HEK293 (cell line): ENCODE measurements at regions not wholly inside any gene's neighbourhood (a gene's known extent, or its start where the extent isn't known, plus 50 kb on each side); places are given as distances from the start of the nearest gene placed in this dataset.

ENCODE experiments used
- CTCF ChIA-PET: fragments of 350-600 bp; formaldehyde crosslinking; extraction: SDS; loops from one replicate; lab custom pipeline; 2021; ENCODE audit warnings: antibody characterized with exemption; lab: Yijun Ruan, JAX
- POLR2A ChIA-PET: fragments of 300-600 bp; formaldehyde crosslinking; extraction: SDS; loops from one replicate; lab custom pipeline; 2020; ENCODE audit warnings: antibody characterized with exemption, inconsistent platforms; lab: Yijun Ruan, JAX
- H3K27ac ChIP-seq: fragments of 200-500 bp; sonication (Bioruptor generic); 2 replicates; pipeline ENCODE4 v1.5.1; 2014; ENCODE audit warnings: low read depth, low read length, control low read depth, inconsistent platforms; ENCODE audit errors: extremely low read depth
- H3K36me3 ChIP-seq, 2 experiments: fragments of 200-500 bp in 1 of 2; sonication (Bioruptor generic) in 1 of 2; 1 replicate in 1 of 2; 2 replicates in 1 of 2; pipeline ENCODE4 v1.5.1; 2014 to 2017; ENCODE audit warnings: inconsistent platforms in 2 of 2, low read length in 2 of 2; ENCODE audit not compliant: control insufficient read depth in 2 of 2, insufficient read depth in 1 of 2
- H3K4me1 ChIP-seq: fragments of 200-500 bp; sonication (Bioruptor generic); 2 replicates; pipeline ENCODE4 v1.5.1; 2014; ENCODE audit warnings: mild to moderate bottlenecking, low read length, inconsistent platforms; ENCODE audit not compliant: control insufficient read depth, insufficient read depth
- H3K4me3 ChIP-seq: 2 replicates; pipeline ENCODE4 v1.5.1; 2011; ENCODE audit warnings: low read depth, mild to moderate bottlenecking, control low read depth, low read length, moderate library complexity
- H3K9me3 ChIP-seq: fragments of 200-500 bp; sonication (Bioruptor generic); 2 replicates; pipeline ENCODE4 v1.5.1; 2014; ENCODE audit warnings: low read depth, low read length, inconsistent platforms; ENCODE audit not compliant: control insufficient read depth, insufficient read depth
- GLIS1 ChIP-seq: fragments of 450-650 bp; formaldehyde crosslinking; IDR thresholded peaks from 2 replicates; pipeline ENCODE4 v1.5.1; 2016; ENCODE audit warnings: missing biosample characterization, missing genetic modification characterization
- KLF9 ChIP-seq: fragments of 450-650 bp; formaldehyde crosslinking; IDR thresholded peaks from 2 replicates; pipeline ENCODE4 v1.5.1; 2016; ENCODE audit warnings: missing biosample characterization, missing genetic modification characterization, low read depth
- RBAK ChIP-seq: fragments of 450-650 bp; formaldehyde crosslinking; IDR thresholded peaks from 2 replicates; pipeline ENCODE4 v1.5.1; 2016; ENCODE audit warnings: missing biosample characterization, missing genetic modification characterization
- SP3 ChIP-seq: fragments of 450-650 bp; formaldehyde crosslinking; IDR thresholded peaks from 2 replicates; pipeline ENCODE4 v1.5.1; 2016; ENCODE audit warnings: missing biosample characterization, missing genetic modification characterization
- TCF7L2 ChIP-seq: IDR thresholded peaks from 2 replicates; pipeline ENCODE4 v1.6.1; 2011; ENCODE audit warnings: low read depth, mild to moderate bottlenecking, inconsistent platforms, low read length, moderate library complexity, borderline replicate concordance
- ZFP69B ChIP-seq: fragments of 450-650 bp; formaldehyde crosslinking; IDR thresholded peaks from 2 replicates; pipeline ENCODE4 v1.5.1; 2016; ENCODE audit warnings: missing biosample characterization, missing genetic modification characterization
- ZNF138 ChIP-seq: fragments of 450-650 bp; formaldehyde crosslinking; IDR thresholded peaks from 2 replicates; pipeline ENCODE4 v1.5.1; 2016; ENCODE audit warnings: missing biosample characterization, missing genetic modification characterization, borderline replicate concordance
- ZNF169 ChIP-seq: fragments of 450-650 bp; formaldehyde crosslinking; IDR thresholded peaks from 2 replicates; pipeline ENCODE4 v1.5.1; 2016; ENCODE audit warnings: missing biosample characterization, missing genetic modification characterization
- ZNF221 ChIP-seq: fragments of 450-650 bp; formaldehyde crosslinking; IDR thresholded peaks from 2 replicates; pipeline ENCODE4 v1.5.1; 2017; ENCODE audit warnings: missing biosample characterization, missing genetic modification characterization, borderline replicate concordance
- ZNF404 ChIP-seq: fragments of 450-650 bp; formaldehyde crosslinking; IDR thresholded peaks from 2 replicates; pipeline ENCODE4 v1.5.1; 2017; ENCODE audit warnings: missing biosample characterization, missing genetic modification characterization
- ZNF433 ChIP-seq: fragments of 450-650 bp; formaldehyde crosslinking; IDR thresholded peaks from 2 replicates; pipeline ENCODE4 v1.5.1; 2016; ENCODE audit warnings: missing biosample characterization, missing genetic modification characterization, low read depth
- ZNF558 ChIP-seq: fragments of 450-650 bp; formaldehyde crosslinking; IDR thresholded peaks from 2 replicates; pipeline ENCODE4 v1.5.1; 2016; ENCODE audit warnings: missing biosample characterization, missing genetic modification characterization
- ZNF610 ChIP-seq: fragments of 450-650 bp; formaldehyde crosslinking; IDR thresholded peaks from 2 replicates; pipeline ENCODE4 v1.5.1; 2016; ENCODE audit warnings: missing biosample characterization, missing genetic modification characterization, borderline replicate concordance
- ZNF626 ChIP-seq: fragments of 450-650 bp; sonication (Bioruptor Pico); formaldehyde crosslinking; IDR thresholded peaks from 2 replicates; pipeline ENCODE4 v1.5.1; 2018; ENCODE audit warnings: missing biosample characterization, missing genetic modification characterization, inconsistent platforms
- ZNF664 ChIP-seq: fragments of 450-650 bp; formaldehyde crosslinking; IDR thresholded peaks from 2 replicates; pipeline ENCODE4 v1.5.1; 2016; ENCODE audit warnings: missing biosample characterization, missing genetic modification characterization
- ZNF777 ChIP-seq: fragments of 450-650 bp; formaldehyde crosslinking; IDR thresholded peaks from 2 replicates; pipeline ENCODE4 v1.5.1; 2017; ENCODE audit warnings: missing biosample characterization, missing genetic modification characterization, borderline replicate concordance
- ZNF785 ChIP-seq: fragments of 450-650 bp; formaldehyde crosslinking; IDR thresholded peaks from 2 replicates; pipeline ENCODE4 v1.5.1; 2016; ENCODE audit warnings: missing biosample characterization, missing genetic modification characterization
- ZNF830 ChIP-seq: fragments of 450-650 bp; IDR thresholded peaks from 2 replicates; pipeline ENCODE4 v1.5.0; 2018; ENCODE audit warnings: missing biosample characterization, missing genetic modification characterization, low read depth, mild to moderate bottlenecking, moderate library complexity
- TF ChIP-seq, protein P1 (sequence below): fragments of 450-650 bp; formaldehyde crosslinking; IDR thresholded peaks from 2 replicates; pipeline ENCODE4 v1.5.1; 2017; ENCODE audit warnings: missing biosample characterization, mild to moderate bottlenecking, missing genetic modification characterization, moderate library complexity
- TF ChIP-seq, protein P2 (sequence below): fragments of 450-650 bp; formaldehyde crosslinking; IDR thresholded peaks from 2 replicates; pipeline ENCODE4 v1.5.1; 2016; ENCODE audit warnings: missing biosample characterization, missing genetic modification characterization

DNA sequence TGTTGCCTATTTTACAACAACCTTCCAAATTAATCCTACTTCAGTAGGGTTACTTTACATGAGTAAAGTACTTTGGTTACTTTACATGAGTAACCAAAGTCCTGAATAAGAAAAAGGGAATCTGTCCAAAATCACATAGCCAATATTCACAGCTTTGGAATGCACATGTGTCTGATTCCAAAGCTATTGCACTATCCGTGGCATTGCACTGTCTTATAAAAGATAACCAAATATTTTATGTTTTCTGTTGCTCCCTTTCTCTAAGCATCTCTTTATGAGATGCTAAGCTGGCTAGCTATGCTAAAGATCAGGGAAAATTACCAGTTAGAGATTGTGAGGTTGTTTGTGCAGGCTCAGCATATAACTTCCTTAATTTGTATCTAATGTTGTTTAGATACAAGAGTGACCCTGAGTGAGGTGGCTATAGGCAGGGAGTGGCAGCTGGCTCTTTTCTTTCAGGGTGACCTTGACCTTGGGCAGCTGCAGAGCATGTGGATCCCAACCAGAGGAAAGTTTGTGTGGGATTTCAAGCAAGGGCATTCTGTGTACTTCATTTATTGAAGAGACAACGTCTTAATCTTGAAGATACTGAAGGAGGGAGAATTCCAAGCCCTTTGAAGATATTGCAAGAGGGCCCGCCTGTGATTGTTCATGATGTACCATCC is 366.1 kb upstream of the ANKRD30A start:
- TF ChIP-seq ZNF785 (tag by site-specific recombination) (no peak), ZNF138 (tag by site-specific recombination) (no peak), RBAK (tag by site-specific recombination) (no peak), ZFP69B (tag by site-specific recombination) (no peak), SP3 (no peak), ZNF433 (tag by site-specific recombination) (no peak), ZNF221 (tag by site-specific recombination) (no peak), ZNF610 (tag by site-specific recombination) (no peak), ZNF558 (tag by site-specific recombination) (no peak), ZNF404 (tag by site-specific recombination) (no peak), GLIS1 (tag by site-specific recombination) (no peak), ZNF664 (tag by site-specific recombination) (no peak)
- TF ChIP-seq, protein P1, sequence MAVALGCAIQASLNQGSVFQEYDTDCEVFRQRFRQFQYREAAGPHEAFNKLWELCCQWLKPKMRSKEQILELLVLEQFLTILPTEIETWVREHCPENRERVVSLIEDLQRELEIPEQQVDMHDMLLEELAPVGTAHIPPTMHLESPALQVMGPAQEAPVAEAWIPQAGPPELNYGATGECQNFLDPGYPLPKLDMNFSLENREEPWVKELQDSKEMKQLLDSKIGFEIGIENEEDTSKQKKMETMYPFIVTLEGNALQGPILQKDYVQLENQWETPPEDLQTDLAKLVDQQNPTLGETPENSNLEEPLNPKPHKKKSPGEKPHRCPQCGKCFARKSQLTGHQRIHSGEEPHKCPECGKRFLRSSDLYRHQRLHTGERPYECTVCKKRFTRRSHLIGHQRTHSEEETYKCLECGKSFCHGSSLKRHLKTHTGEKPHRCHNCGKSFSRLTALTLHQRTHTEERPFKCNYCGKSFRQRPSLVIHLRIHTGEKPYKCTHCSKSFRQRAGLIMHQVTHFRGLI (tag by site-specific recombination), result no peak
- Histone ChIP-seq H3K36me3 (no peaks in the 10 kb centered on the region), H3K4me1 (no peaks in the 10 kb centered on the region), H3K27ac (no peak overlapping the region), H3K4me3 (no peak overlapping the region), H3K9me3 (no peaks in the 10 kb centered on the region)
- ChIA-PET POLR2A (no interaction called here), CTCF (interaction anchor here (0.6 kb wide), 1 partner anchor 33 kb away, joined by 3 read pairs; no protein-coding TSS in a partner anchor)

DNA sequence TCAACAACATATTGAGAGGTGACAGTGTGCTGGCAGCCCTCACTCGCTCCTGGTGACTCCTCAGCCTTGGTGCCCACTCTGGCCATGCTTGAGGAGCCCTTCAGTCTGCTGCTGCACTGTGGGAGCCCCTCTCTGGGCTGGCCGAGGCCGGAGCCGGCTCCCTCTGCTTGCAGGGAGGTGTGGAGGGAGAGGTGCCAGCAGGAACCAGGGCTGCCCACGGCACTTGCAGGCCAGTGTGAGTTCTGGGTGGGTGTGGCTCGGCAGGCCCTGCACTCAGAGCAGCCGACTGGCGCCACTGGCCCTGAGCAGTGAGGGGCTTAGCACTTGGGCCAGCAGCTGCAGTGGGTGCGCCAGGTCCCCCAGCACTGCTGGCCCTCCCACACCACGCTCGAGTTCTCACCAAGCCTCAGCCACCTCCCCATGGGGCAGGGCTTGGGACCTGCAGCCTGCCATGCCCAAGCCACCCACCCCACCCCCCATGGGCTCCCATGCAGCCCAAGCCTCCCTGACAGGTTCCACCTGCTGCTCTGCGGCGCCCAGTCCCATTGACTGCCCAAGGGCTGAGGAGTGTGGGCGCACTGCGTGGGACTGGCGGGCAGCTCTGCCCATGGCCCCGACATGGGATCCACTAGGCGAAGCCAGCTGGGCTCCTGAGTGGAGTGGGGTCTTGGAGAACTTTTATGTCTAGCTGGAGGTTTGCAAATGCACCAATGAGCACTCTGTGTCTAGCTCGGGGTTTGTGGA is 377.1 kb upstream of the ANKRD30A start:
- no peak for TF ChIP-seq TCF7L2
- TF ChIP-seq ZNF777 (tag by site-specific recombination), result no peak
- peak; percentile 74; the same call in 1 of the 2 replicates for TF ChIP-seq ZNF169 (tag by site-specific recombination)
- TF ChIP-seq ZNF626 (tag by site-specific recombination), result 0 out of 2 replicates have a peak, but pooled peaks have one; percentile 36
- TF ChIP-seq, protein P2, sequence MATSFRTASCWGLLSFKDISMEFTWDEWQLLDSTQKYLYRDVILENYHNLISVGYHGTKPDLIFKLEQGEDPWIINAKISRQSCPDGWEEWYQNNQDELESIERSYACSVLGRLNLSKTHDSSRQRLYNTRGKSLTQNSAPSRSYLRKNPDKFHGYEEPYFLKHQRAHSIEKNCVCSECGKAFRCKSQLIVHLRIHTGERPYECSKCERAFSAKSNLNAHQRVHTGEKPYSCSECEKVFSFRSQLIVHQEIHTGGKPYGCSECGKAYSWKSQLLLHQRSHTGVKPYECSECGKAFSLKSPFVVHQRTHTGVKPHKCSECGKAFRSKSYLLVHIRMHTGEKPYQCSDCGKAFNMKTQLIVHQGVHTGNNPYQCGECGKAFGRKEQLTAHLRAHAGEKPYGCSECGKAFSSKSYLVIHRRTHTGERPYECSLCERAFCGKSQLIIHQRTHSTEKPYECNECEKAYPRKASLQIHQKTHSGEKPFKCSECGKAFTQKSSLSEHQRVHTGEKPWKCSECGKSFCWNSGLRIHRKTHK, result 0 out of 2 replicates have a peak, but pooled peaks have one; percentile 16
- TF ChIP-seq RBAK (tag by site-specific recombination), result peak; percentile 39; the same call in 1 of the 2 replicates
- TF ChIP-seq ZNF830 (tag by site-specific recombination), result no peak
- TF ChIP-seq KLF9 (tag by site-specific recombination), result no peak
- Histone ChIP-seq H3K36me3 (no peaks in the 10 kb centered on the region), H3K27ac (no peak overlapping the region), H3K4me3 (no peak overlapping the region), H3K9me3 (no peaks in the 10 kb centered on the region), H3K4me1 (no peaks in the 10 kb centered on the region)
- ChIA-PET POLR2A (no interaction called here), CTCF (no interaction called here)
